ENCODE measurements at regions not wholly inside any gene's neighbourhood (a gene's known extent, or its start where the extent isn't known, plus 50 kb on each side); places are given as distances from the start of the nearest gene placed in this dataset.

DNA sequence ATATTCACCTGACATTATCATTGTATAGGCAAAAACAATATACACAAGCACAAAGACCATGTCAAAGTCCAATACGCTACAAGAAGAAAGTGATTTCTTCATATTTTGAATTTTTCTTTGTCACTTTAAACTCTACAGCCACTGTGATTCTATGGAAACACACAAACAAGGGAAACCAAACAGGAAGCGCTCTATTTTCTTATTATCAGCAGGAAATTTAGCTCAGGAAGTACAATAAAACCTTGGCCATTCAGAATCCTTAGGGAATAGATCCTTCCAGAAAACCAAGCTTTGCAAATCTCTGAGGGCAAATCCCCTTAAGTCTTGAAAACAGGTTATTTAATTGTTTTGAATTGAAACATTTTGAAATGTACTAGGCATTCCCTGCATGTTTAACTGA, 336.2 kb downstream of the EPHA4 start:
- H3K27ac ChIP-seq (ENCODE audit: extremely low read depth, low read depth, low read length) = no peak overlapping the region
- H3K36me3 ChIP-seq (ENCODE audit: control insufficient read depth, insufficient read depth, low read length) = no peaks in the 10 kb centered on the region
- POLR2A ChIA-PET = no interaction called here
- no peak overlapping the region for H3K4me3 ChIP-seq
- no peak overlapping the region for H3K9ac ChIP-seq (ENCODE audit: insufficient read depth in 1 of 2, low read depth in 2 of 2, low read length in 2 of 2)
- H3K9me3 ChIP-seq (replicated peaks; ENCODE audit: control insufficient read depth, insufficient read depth, low read depth, low read length) = no peaks in the 10 kb centered on the region
- intact Hi-C loops (cut with micrococcal nuclease) (no loop called here), in situ Hi-C loops (cut with MboI) (no loop called here)
- WGBS (ENCODE audit: insufficient coverage, low coverage, missing lambda C conversion rate) = 0% methylated on average over 2 of the region's 2 CpGs
- H4K20me1 ChIP-seq (replicated peaks; ENCODE audit: control insufficient read depth, insufficient read depth, low read length) = no peaks in the 10 kb centered on the region
- FAIRE-seq = no peak
- ATAC-seq = no peak
- no peaks in the 10 kb centered on the region for H3K79me2 ChIP-seq (ENCODE audit: control insufficient read depth, insufficient read depth, low read length)
- no peak overlapping the region for H3K4me2 ChIP-seq (ENCODE audit: insufficient read depth, low read length)
- H3K9me1 ChIP-seq (ENCODE audit: control insufficient read depth, insufficient read depth, low read length) = no peaks in the 10 kb centered on the region
- no peaks in the 10 kb centered on the region for H3K4me1 ChIP-seq (replicated peaks in 1 of 2; ENCODE audit: control insufficient read depth in 2 of 2, insufficient read depth in 2 of 2, low read length in 2 of 2)
- no peaks in the 10 kb centered on the region for H3K27me3 ChIP-seq (ENCODE audit: control insufficient read depth in 2 of 2, insufficient read depth in 2 of 2, low read length in 2 of 2)
- CTCF ChIA-PET (ENCODE audit: low intra/inter-chr PET ratio) = no interaction called here
- BruUV-seq (replicated peaks) = no TSS peak
- DNase-seq (ENCODE audit: extremely low read depth in 1 of 4, low spot score in 3 of 4) = no peak
- no peak overlapping the region for H2AFZ ChIP-seq (ENCODE audit: low read depth, low read length)
- TF ChIP-seq ZBTB7A (IDR thresholded peaks at IDR 0.05; ENCODE audit: borderline replicate concordance, control insufficient read depth, low read depth, low read length) (no peak), ZNF316 (IDR thresholded peaks at IDR 0.05) (no peak), SPI1 (IDR thresholded peaks at IDR 0.05; ENCODE audit: borderline replicate concordance, low read depth, low read length) (no peak), MCM3 (IDR thresholded peaks at IDR 0.05) (no peak), ZNF212 (CRISPR knock-in tag; IDR thresholded peaks at IDR 0.05) (no peak), ZBTB49 (CRISPR knock-in tag; IDR thresholded peaks at IDR 0.05; ENCODE audit: borderline replicate concordance) (no peak), IRF9 (tag; IDR thresholded peaks at IDR 0.05) (no peak), DACH1 (IDR thresholded peaks at IDR 0.05; ENCODE audit: partially characterized antibody) (no peak), NR2C1 (IDR thresholded peaks at IDR 0.05) (no peak), NR2C1 (tag; IDR thresholded peaks at IDR 0.05) (no peak), ZNF277 (CRISPR knock-in tag; IDR thresholded peaks at IDR 0.05; ENCODE audit: borderline replicate concordance) (no peak), FOXP1 (CRISPR knock-in tag; IDR thresholded peaks at IDR 0.05) (no peak), RB1 (IDR thresholded peaks at IDR 0.05; ENCODE audit: low read depth) (no peak), GTF2A2 (tag; IDR thresholded peaks at IDR 0.05) (no peak), SETDB1 (IDR thresholded peaks at IDR 0.05; ENCODE audit: low read length) (no peak)
- TF ChIP-seq, protein P1, sequence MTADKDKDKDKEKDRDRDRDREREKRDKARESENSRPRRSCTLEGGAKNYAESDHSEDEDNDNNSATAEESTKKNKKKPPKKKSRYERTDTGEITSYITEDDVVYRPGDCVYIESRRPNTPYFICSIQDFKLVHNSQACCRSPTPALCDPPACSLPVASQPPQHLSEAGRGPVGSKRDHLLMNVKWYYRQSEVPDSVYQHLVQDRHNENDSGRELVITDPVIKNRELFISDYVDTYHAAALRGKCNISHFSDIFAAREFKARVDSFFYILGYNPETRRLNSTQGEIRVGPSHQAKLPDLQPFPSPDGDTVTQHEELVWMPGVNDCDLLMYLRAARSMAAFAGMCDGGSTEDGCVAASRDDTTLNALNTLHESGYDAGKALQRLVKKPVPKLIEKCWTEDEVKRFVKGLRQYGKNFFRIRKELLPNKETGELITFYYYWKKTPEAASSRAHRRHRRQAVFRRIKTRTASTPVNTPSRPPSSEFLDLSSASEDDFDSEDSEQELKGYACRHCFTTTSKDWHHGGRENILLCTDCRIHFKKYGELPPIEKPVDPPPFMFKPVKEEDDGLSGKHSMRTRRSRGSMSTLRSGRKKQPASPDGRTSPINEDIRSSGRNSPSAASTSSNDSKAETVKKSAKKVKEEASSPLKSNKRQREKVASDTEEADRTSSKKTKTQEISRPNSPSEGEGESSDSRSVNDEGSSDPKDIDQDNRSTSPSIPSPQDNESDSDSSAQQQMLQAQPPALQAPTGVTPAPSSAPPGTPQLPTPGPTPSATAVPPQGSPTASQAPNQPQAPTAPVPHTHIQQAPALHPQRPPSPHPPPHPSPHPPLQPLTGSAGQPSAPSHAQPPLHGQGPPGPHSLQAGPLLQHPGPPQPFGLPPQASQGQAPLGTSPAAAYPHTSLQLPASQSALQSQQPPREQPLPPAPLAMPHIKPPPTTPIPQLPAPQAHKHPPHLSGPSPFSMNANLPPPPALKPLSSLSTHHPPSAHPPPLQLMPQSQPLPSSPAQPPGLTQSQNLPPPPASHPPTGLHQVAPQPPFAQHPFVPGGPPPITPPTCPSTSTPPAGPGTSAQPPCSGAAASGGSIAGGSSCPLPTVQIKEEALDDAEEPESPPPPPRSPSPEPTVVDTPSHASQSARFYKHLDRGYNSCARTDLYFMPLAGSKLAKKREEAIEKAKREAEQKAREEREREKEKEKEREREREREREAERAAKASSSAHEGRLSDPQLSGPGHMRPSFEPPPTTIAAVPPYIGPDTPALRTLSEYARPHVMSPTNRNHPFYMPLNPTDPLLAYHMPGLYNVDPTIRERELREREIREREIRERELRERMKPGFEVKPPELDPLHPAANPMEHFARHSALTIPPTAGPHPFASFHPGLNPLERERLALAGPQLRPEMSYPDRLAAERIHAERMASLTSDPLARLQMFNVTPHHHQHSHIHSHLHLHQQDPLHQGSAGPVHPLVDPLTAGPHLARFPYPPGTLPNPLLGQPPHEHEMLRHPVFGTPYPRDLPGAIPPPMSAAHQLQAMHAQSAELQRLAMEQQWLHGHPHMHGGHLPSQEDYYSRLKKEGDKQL (CRISPR knock-in tag; IDR thresholded peaks at IDR 0.05; ENCODE audit: borderline replicate concordance) = no peak

Data from K562 (cell line).